Epithelial cell of proximal tubule (primary cell): ENCODE measurements at regions not wholly inside any gene's neighbourhood (a gene's known extent, or its start where the extent isn't known, plus 50 kb on each side); places are given as distances from the start of the nearest gene placed in this dataset.

Experiments used
- DNase-seq: peaks from one replicate; pipeline ENCODE4 v3.0.0-alpha.2; 2011; ENCODE audit warnings: low read depth
- H3K4me3 ChIP-seq: 2 replicates; pipeline ENCODE4 v1.5.1; 2011; ENCODE audit warnings: low read depth, mild to moderate bottlenecking, low read length
- TF ChIP-seq, protein P1 (sequence below): conservative IDR thresholded peaks from 2 replicates; pipeline ENCODE4 v1.5.1; 2012; ENCODE audit warnings: low read depth, mild to moderate bottlenecking, low read length

DNA sequence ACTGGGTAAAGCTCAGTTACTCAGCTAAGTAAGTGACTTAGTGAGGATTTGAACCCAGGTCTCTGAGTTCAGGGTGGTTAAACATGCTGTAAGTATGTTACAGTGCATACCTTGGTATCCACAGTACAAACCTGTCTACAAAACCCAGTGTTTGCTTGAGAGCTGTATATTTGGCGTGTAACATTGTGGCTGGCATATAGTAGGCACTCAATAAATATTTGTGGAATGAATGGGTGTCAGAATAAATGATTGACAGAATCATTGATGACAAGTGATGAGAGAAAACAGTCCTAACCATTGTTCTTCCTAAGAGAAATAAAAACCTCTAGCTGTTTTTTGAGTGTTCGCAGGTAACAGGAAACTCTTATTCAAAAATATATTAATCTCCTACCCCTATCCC, 79.7 kb upstream of the BCOR start:
- peak overlapping the region; percentile 64 for H3K4me3 ChIP-seq

DNA sequence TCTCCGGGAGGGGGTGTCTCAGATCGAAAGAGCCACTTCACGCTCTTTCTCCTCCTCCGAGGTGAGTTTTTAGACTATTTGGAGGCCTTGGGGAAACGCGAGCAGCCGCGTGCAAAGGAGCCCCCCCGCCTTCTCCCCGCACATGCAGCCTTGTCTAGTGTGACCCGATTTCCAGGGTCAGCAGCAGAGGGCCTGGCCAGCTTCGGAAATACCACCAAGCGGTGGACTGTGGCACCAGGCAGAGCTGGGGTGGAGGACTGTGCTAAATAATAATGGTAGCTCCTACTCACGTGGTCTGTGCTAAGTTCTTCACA, 79.3 kb upstream of the BCOR start:
- peak overlapping the region; percentile 64 for H3K4me3 ChIP-seq
- no peak for DNase-seq
- TF ChIP-seq, protein P1, sequence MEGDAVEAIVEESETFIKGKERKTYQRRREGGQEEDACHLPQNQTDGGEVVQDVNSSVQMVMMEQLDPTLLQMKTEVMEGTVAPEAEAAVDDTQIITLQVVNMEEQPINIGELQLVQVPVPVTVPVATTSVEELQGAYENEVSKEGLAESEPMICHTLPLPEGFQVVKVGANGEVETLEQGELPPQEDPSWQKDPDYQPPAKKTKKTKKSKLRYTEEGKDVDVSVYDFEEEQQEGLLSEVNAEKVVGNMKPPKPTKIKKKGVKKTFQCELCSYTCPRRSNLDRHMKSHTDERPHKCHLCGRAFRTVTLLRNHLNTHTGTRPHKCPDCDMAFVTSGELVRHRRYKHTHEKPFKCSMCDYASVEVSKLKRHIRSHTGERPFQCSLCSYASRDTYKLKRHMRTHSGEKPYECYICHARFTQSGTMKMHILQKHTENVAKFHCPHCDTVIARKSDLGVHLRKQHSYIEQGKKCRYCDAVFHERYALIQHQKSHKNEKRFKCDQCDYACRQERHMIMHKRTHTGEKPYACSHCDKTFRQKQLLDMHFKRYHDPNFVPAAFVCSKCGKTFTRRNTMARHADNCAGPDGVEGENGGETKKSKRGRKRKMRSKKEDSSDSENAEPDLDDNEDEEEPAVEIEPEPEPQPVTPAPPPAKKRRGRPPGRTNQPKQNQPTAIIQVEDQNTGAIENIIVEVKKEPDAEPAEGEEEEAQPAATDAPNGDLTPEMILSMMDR, result peak; percentile 14

More for the DNA sequence above, 79.7 kb upstream of the BCOR start:
- DNase-seq, result no peak
- TF ChIP-seq, protein P1, result no peak

DNA sequence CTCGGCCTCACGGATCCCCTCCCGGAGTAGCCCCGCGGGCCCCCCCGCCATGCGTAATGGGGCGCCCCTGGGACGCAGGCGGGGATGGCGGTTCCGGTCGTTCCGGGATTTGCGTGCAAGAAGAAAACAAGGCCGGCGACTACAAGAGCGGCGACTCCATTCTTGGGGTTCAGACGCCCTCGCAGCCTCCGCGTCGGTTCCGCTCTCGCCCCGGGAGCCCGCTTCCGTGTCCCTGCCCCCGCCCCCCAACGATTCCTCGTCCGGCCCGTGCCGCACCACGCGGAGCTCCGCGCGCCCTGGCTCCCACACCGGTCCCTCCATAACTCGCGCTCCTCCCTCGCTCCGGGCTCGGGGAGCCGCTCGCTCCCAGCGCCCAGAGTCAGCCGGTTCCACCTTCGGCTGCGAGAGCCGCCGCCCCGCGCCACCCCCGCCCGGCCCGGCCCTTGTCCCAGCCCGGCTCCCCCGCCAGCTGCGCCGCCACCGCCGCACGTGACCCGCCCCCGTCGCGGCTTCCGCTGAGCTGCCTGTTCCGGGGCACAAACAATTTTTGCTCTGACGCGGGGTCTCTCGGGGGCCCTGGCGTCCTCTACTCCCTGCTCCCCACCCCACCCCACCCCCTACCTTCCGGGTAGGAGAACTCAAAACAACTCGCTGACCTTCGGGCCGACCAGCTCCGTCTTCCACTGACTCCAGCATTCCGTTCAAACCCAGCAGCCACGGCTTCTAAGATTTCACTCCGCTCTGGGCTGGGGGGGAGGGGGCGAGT, 78.8 kb upstream of the BCOR start:
- peak overlapping the region; percentile 64 for H3K4me3 ChIP-seq

DNA sequence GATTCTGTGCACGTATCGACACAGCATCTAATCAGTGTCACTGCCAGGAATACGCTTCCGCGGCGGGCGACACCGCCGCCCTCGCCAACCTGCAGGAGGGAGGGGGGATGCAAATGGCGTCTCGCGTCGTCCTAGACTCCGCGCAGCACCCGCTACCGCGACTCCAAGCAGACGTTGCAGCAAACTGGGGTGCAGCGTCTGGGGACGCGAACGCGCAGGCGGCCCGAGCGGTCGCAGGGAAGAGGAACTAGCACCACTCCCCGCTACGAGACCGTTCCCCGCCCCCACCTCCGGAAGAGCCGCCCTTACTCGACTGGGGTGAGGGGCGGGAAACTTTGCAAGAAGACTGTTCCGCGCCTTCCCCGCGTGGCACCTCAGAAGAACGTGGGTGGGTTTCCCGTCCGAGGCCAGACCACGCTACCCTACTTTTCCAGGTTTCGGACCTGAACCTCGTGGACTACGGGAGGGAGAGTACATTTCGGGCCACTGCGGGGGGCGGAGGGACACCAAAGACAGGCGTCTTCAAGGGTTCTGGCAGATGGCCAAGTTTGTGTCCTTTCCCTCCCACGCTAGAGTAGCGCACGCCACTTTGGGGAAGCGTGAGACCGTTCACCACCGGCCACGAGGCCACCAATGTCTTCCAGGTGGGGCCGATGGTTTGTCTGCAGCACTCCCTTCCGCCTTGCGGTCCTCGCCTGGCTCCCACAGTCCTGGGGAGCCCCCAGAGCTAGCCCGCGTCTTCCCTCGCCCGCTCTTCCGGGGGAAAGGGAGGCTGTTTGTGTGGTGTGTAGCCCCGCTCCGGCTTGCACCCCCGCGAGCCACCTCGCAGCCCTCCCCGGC, 78.0 kb upstream of the BCOR start:
- no peak for DNase-seq
- TF ChIP-seq, protein P1, result no peak
- peak overlapping the region; percentile 64 for H3K4me3 ChIP-seq

More for the DNA sequence above, 78.8 kb upstream of the BCOR start:
- TF ChIP-seq, protein P1, result no peak
- no peak for DNase-seq

DNA sequence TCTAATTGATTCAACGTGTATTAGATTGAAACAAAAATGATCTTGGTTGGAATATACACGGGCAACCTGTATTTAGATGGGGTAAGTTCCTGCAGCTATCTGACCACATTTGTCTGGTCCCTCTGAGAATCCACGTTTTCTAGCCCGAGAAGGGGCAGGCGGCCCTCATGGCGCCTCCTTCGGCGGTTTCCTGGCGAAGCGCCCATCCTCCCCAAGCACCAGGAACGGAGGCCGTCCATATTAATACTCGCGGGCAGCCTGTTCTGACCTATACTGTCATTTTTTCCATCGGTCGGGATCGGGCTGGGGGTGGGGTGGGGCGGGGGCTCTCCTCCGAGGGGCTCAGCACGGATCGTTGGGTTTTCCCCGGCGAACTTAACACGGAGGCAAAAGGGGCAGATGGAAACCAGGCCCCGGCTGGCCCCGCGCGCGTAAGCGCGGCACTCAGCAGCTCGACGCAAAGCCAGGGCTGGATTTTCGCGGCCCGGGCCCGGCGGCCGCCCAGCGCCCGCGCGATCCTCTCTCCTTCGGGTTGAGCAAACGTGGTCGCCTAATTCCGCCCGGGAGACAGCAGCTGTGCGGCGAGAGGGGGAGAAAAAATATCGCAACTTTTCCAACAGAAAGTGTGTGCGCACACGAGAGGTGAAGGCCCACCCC, 77.2 kb upstream of the BCOR start:
- TF ChIP-seq, protein P1, result no peak
- peak overlapping the region; percentile 64 for H3K4me3 ChIP-seq
- no peak for DNase-seq

DNA sequence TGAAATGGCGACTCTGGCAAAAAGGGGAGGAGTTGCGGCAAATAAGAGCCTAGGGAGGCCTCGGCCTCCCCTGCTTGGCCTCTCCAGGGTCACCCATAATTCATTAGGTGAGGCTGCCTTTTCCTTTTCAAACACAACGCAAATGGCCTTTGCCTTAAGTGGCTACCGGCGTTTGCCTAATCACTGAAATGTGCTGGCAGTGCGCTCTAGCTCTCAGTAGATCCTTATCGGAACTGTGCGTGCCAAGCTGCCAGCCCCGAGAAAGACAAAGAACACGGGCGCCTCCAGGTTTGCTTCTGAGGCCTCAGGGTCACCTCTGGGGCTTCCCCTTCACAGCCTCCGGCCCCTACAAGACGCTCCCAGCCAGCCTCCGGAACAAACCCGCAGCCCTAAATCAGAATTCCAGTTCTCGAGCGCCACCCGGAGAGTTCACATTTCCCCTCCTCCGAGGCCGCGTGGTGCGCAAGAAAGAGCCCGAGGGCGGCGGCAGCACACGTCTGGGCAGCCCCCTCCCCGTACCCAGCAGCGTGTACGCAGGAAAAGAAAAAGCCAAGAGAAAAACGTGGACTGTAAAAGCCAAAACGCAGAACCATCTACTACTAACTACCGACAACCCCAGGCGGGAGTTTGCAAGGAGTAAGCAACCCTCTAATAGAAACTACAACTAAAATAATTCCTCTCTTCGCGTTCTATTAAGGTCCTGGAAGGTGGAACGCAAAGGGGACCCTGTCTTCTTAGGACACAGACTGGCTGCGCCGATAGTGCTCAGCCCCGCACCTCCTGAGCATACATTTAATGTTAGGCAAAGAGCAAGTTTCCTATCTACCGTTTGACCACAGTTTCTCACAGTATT, 76.5 kb upstream of the BCOR start:
- TF ChIP-seq, protein P1, result no peak
- DNase-seq, result no peak
- peak overlapping the region; percentile 64 for H3K4me3 ChIP-seq
